WTC11 (cell line): ENCODE measurements at regions not wholly inside any gene's neighbourhood (a gene's known extent, or its start where the extent isn't known, plus 50 kb on each side); places are given as distances from the start of the nearest gene placed in this dataset.

ENCODE experiments used
- ATAC-seq: fragments of 200-7000 bp; cut with Tn5 transposase; 2 replicates; pipeline ENCODE4 v1.10.0; 2021; ENCODE audit warnings: mild to moderate bottlenecking, moderate library complexity
- CTCF ChIA-PET: fragments of 300-600 bp; sonication (Branson Sonifier 250); formaldehyde crosslinking; loops from one replicate; lab custom pipeline; 2021; ENCODE audit warnings: antibody characterized with exemption; lab: Charles Lee
- POLR2A ChIA-PET: fragments of 350-600 bp; sonication (Branson Sonifier 250); formaldehyde crosslinking; loops from one replicate; lab custom pipeline; 2021; ENCODE audit warnings: antibody characterized with exemption; lab: Charles Lee
- DNase-seq: peaks from one replicate; pipeline ENCODE4 v3.0.0; 2021; ENCODE audit warnings: low spot score
- H3K27ac Mint-ChIP-seq: 2 replicates; pipeline ENCODE4 v1.8.0; 2021; ENCODE audit warnings: mixed read lengths
- H3K27me3 Mint-ChIP-seq: 2 replicates; pipeline ENCODE4 v1.8.0; 2021; ENCODE audit warnings: low read depth, mild to moderate bottlenecking, moderate library complexity, mixed read lengths
- H3K36me3 Mint-ChIP-seq: 2 replicates; pipeline ENCODE4 v1.8.0; 2021; ENCODE audit warnings: mixed read lengths
- H3K4me1 Mint-ChIP-seq: 2 replicates; pipeline ENCODE4 v1.8.0; 2022; ENCODE audit warnings: mixed read lengths
- H3K4me3 Mint-ChIP-seq: 2 replicates; pipeline ENCODE4 v1.8.0; 2021; ENCODE audit warnings: mild to moderate bottlenecking, moderate library complexity, mixed read lengths
- H3K9me3 Mint-ChIP-seq: 2 replicates; pipeline ENCODE4 v1.8.0; 2021; ENCODE audit warnings: mixed read lengths
- CDX4 ChIP-seq: fragments of 250-450 bp; sonication (Bioruptor Pico); IDR thresholded peaks from 2 replicates; pipeline ENCODE4 v1.9.0; 2021; ENCODE audit warnings: moderate library complexity, mild to moderate bottlenecking, inconsistent platforms, borderline replicate concordance
- ELF4 ChIP-seq: sonication (generic); formaldehyde crosslinking; IDR thresholded peaks from 2 replicates; pipeline ENCODE4 v1.8.1; 2022; ENCODE audit warnings: low read depth, mild to moderate bottlenecking, moderate library complexity, missing genetic modification reagents
- EMX1 ChIP-seq: fragments of 250-450 bp; sonication (Bioruptor Pico); IDR thresholded peaks from 2 replicates; pipeline ENCODE4 v1.8.0; 2021; ENCODE audit warnings: mild to moderate bottlenecking
- ERG ChIP-seq: fragments of 250-450 bp; sonication (Bioruptor Pico); IDR thresholded peaks from 2 replicates; pipeline ENCODE4 v1.8.0; 2021; ENCODE audit warnings: mild to moderate bottlenecking
- ETV6 ChIP-seq: sonication (generic); formaldehyde crosslinking; IDR thresholded peaks from 2 replicates; pipeline ENCODE4 v1.8.1; 2022; ENCODE audit warnings: mild to moderate bottlenecking, missing genetic modification reagents
- HMGXB4 ChIP-seq: sonication (generic); formaldehyde crosslinking; IDR thresholded peaks from 2 replicates; pipeline ENCODE4 v1.8.1; 2023; ENCODE audit warnings: mild to moderate bottlenecking, moderate library complexity, missing genetic modification reagents
- IRF2 ChIP-seq: sonication (generic); formaldehyde crosslinking; IDR thresholded peaks from 2 replicates; pipeline ENCODE4 v1.8.0; 2022; ENCODE audit warnings: low read depth, missing genetic modification reagents, borderline replicate concordance
- KAT7 ChIP-seq: sonication (generic); formaldehyde crosslinking; IDR thresholded peaks from 2 replicates; pipeline ENCODE4 v1.8.1; 2023; ENCODE audit warnings: missing genetic modification reagents, mild to moderate bottlenecking, borderline replicate concordance
- NR1H2 ChIP-seq: sonication (generic); formaldehyde crosslinking; IDR thresholded peaks from 2 replicates; pipeline ENCODE4 v1.9.0; 2021; ENCODE audit warnings: mild to moderate bottlenecking, moderate library complexity, missing genetic modification reagents
- OVOL2 ChIP-seq: fragments of 250-450 bp; sonication (Bioruptor Pico); IDR thresholded peaks from 2 replicates; pipeline ENCODE4 v1.9.0; 2021; ENCODE audit warnings: mild to moderate bottlenecking, borderline replicate concordance
- PREB ChIP-seq: sonication (generic); formaldehyde crosslinking; IDR thresholded peaks from 2 replicates; pipeline ENCODE4 v1.8.1; 2022; ENCODE audit warnings: mild to moderate bottlenecking, missing genetic modification reagents, moderate library complexity, borderline replicate concordance
- RORB ChIP-seq: fragments of 250-450 bp; sonication (Bioruptor Pico); IDR thresholded peaks from 2 replicates; pipeline ENCODE4 v1.9.0; 2021; ENCODE audit warnings: mild to moderate bottlenecking
- SMAD4 ChIP-seq: sonication (generic); formaldehyde crosslinking; IDR thresholded peaks from 2 replicates; pipeline ENCODE4 v1.8.0; 2022; ENCODE audit warnings: mild to moderate bottlenecking, missing genetic modification reagents
- SP1 ChIP-seq: sonication (generic); formaldehyde crosslinking; conservative IDR thresholded peaks from 2 replicates; pipeline ENCODE4 v1.8.1; 2022; ENCODE audit warnings: missing genetic modification reagents
- TEAD4 ChIP-seq: sonication (generic); formaldehyde crosslinking; IDR thresholded peaks from 2 replicates; pipeline ENCODE4 v1.8.0; 2022; ENCODE audit warnings: mild to moderate bottlenecking, missing genetic modification reagents
- TP53 ChIP-seq: sonication (generic); formaldehyde crosslinking; IDR thresholded peaks from 2 replicates; pipeline ENCODE4 v1.8.1; 2023; ENCODE audit warnings: mild to moderate bottlenecking, missing genetic modification reagents
- ZBTB43 ChIP-seq: sonication (generic); formaldehyde crosslinking; IDR thresholded peaks from 2 replicates; pipeline ENCODE4 v1.8.1; 2023; ENCODE audit warnings: mild to moderate bottlenecking, missing genetic modification reagents
- ZMAT4 ChIP-seq: fragments of 250-450 bp; sonication (Bioruptor Pico); IDR thresholded peaks from 2 replicates; pipeline ENCODE4 v1.9.0; 2021; ENCODE audit warnings: mild to moderate bottlenecking
- ZNF425 ChIP-seq: fragments of 250-450 bp; sonication (Bioruptor Pico); conservative IDR thresholded peaks from 2 replicates; pipeline ENCODE4 v1.9.0; 2021; ENCODE audit warnings: mild to moderate bottlenecking
- ZNF512 ChIP-seq: sonication (generic); formaldehyde crosslinking; IDR thresholded peaks from 2 replicates; pipeline ENCODE4 v1.8.1; 2022; ENCODE audit warnings: missing genetic modification reagents, borderline replicate concordance
- TF ChIP-seq, protein P1 (sequence below): sonication (generic); formaldehyde crosslinking; conservative IDR thresholded peaks from 2 replicates; pipeline ENCODE4 v1.8.1; 2022; ENCODE audit warnings: mild to moderate bottlenecking, missing genetic modification reagents
- TF ChIP-seq, protein P2 (sequence below): sonication (generic); formaldehyde crosslinking; IDR thresholded peaks from 2 replicates; pipeline ENCODE4 v1.8.1; 2023; ENCODE audit warnings: mild to moderate bottlenecking, missing genetic modification reagents, moderate library complexity

DNA sequence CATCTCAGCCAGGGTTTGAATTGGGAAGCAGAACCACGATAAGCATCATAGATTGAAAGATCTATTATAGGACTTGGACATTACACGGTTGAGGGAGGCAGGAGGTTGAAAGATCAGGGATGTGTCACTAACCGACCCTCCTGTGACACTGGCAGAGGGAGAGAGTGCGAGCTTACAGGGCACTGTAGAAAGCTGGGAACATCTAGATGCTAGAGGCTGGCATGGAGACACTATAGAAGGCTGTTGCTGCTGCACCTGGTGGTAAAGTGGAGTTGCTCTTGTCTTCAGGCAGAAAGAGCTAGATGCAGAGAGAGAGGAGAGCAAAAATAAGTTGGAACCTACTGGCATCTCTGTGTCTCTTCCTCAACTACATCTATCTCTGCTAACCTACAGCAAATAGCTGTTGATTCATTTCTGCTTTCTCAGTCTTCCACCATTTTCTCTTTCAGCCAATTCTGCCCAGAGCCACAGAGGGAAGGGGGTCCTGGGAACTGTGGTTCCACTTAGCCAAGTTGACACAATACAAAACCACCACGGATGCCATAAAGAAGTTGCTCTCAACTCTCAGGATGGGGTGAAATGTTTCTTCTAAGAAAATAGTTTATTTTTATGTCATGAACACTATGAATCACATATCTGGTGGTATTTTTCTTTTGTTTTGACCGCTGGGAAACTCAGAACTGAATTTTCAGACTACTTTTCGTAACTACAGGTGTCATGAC lies 155.9 kb downstream of the ZNF281 start:
- no peak for ATAC-seq
- no peak for DNase-seq
- Mint-ChIP-seq H3K9me3 (no peaks in the 10 kb centered on the region), H3K4me1 (peaks cover 16% of the 10 kb centered on the region), H3K27me3 (no peaks in the 10 kb centered on the region), H3K4me3 (no peak overlapping the region), H3K36me3 (no peaks in the 10 kb centered on the region), H3K27ac (no peak overlapping the region)
- ChIA-PET CTCF (no interaction called here), POLR2A (no interaction called here)
- no peak for TF ChIP-seq SP1 (CRISPR knock-in tag)
- no peak for TF ChIP-seq CDX4 (CRISPR knock-in tag)
- TF ChIP-seq IRF2 (CRISPR knock-in tag): no peak
- TF ChIP-seq ZBTB43 (CRISPR knock-in tag): no peak
- no peak for TF ChIP-seq NR1H2
- no peak for TF ChIP-seq OVOL2 (CRISPR knock-in tag)
- no peak for TF ChIP-seq HMGXB4
- no peak for TF ChIP-seq ZNF512
- TF ChIP-seq ETV6 (CRISPR knock-in tag): no peak
- TF ChIP-seq, protein P1, sequence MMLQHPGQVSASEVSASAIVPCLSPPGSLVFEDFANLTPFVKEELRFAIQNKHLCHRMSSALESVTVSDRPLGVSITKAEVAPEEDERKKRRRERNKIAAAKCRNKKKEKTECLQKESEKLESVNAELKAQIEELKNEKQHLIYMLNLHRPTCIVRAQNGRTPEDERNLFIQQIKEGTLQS (CRISPR knock-in tag): no peak
- TF ChIP-seq EMX1 (CRISPR knock-in tag): no peak
- no peak for TF ChIP-seq ZMAT4 (CRISPR knock-in tag)
- no peak for TF ChIP-seq TP53 (CRISPR knock-in tag)

DNA sequence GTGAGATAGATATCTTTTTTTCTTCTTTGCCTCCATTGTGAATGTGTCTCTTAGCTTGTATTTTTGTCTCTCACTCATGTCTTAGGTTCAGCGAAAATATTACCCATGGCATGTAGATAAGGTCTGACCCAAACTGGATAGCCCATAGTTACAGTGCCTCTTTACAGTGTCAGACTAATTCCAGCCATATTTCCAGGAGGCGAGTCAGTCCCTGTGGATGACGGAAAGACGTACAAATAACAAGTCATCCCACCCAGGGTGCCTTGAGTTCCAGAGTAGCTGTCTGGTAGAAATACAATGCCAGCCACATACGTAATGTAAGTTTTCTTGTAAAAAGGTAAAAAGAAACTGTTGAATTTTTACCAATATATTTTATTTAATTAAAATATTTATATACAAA lies 157.3 kb downstream of the ZNF281 start:
- DNase-seq (no peak), ATAC-seq (no peak)
- Mint-ChIP-seq H3K36me3 (no peaks in the 10 kb centered on the region), H3K4me1 (peaks cover 21% of the 10 kb centered on the region), H3K27me3 (no peaks in the 10 kb centered on the region), H3K27ac (no peak overlapping the region), H3K9me3 (no peaks in the 10 kb centered on the region), H3K4me3 (no peak overlapping the region)
- ChIA-PET POLR2A (no interaction called here), CTCF (interaction anchor here (0.5 kb wide), 1 partner anchor 276 kb away, joined by 3 read pairs; no protein-coding TSS in a partner anchor)
- TF ChIP-seq PREB (no peak), OVOL2 (CRISPR knock-in tag) (no peak), KAT7 (no peak), ZNF425 (CRISPR knock-in tag) (no peak), ELF4 (CRISPR knock-in tag) (no peak), ZMAT4 (CRISPR knock-in tag) (no peak), EMX1 (CRISPR knock-in tag) (no peak), ERG (no peak), SMAD4 (CRISPR knock-in tag) (no peak), TEAD4 (CRISPR knock-in tag) (no peak), RORB (CRISPR knock-in tag) (no peak)
- TF ChIP-seq, protein P2, sequence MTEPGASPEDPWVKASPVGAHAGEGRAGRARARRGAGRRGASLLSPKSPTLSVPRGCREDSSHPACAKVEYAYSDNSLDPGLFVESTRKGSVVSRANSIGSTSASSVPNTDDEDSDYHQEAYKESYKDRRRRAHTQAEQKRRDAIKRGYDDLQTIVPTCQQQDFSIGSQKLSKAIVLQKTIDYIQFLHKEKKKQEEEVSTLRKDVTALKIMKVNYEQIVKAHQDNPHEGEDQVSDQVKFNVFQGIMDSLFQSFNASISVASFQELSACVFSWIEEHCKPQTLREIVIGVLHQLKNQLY (CRISPR knock-in tag): no peak
